Muscle layer of duodenum (tissue), 2 donors: ENCODE measurements at regions not wholly inside any gene's neighbourhood (a gene's known extent, or its start where the extent isn't known, plus 50 kb on each side); places are given as distances from the start of the nearest gene placed in this dataset.
"Not testable (repeated sequence)": the region's sequence is repeated elsewhere in the genome, so short reads cannot be mapped to it uniquely, and the experiment has no call there.

Source experiments
- H3K27ac ChIP-seq: one replicate; pipeline ENCODE4 v1.7.0; 2013; ENCODE audit warnings: mild to moderate bottlenecking, low read length
- H3K27me3 ChIP-seq: one replicate; pipeline ENCODE4 v1.7.0; 2013; ENCODE audit warnings: low read depth, mild to moderate bottlenecking, control low read depth, low read length
- H3K36me3 ChIP-seq, 2 donors: one replicate each; pipeline ENCODE4 v1.7.0; 2013; ENCODE audit warnings: low read length in 2 of 2, control low read depth in 1 of 2, mild to moderate bottlenecking in 1 of 2; ENCODE audit not compliant: insufficient read depth in 2 of 2, control insufficient read depth in 1 of 2
- H3K4me1 ChIP-seq, 2 donors: one replicate each; pipeline ENCODE4 v1.7.0; 2013; ENCODE audit warnings: low read length in 2 of 2, mild to moderate bottlenecking in 2 of 2, control low read depth in 1 of 2, moderate library complexity in 1 of 2; ENCODE audit not compliant: insufficient read depth in 2 of 2, control insufficient read depth in 1 of 2
- H3K4me3 ChIP-seq, 2 donors: one replicate each; pipeline ENCODE4 v1.7.0; 2013; ENCODE audit warnings: low read length in 2 of 2, low read depth in 1 of 2, mild to moderate bottlenecking in 1 of 2
- H3K9me3 ChIP-seq, 2 donors: one replicate each; pipeline ENCODE4 v1.7.0; 2013; ENCODE audit warnings: low read length in 2 of 2, control low read depth in 1 of 2, mild to moderate bottlenecking in 1 of 2; ENCODE audit not compliant: control insufficient read depth in 1 of 2
- donor health status: healthy.

DNA sequence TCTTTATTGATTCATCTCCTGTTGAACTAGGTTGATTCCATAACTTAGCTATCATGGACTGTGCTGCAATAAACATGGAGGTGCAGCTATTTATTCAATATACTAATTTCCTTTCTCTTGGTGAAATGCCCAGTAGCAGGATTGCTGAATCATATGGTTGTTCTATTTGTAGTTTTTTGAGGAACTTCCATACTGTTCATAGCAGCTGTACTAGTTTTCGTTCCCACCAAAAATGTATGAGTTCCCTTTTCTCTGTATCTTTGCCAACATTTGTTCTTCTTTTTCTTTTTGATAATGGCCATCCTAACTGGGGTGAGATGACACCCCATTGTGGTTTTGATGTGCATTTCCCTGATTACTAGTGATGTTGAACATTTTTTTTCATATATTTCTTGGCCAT lies 87.2 kb upstream of the NAV2 start:
- Histone ChIP-seq H3K9me3 (no peaks in the 10 kb centered on the region), H3K36me3 (no peaks in the 10 kb centered on the region), H3K27me3 (no peaks in the 10 kb centered on the region), H3K4me3 (no peak overlapping the region), H3K4me1 (no peaks in the 10 kb centered on the region), H3K27ac (no peak overlapping the region)

DNA sequence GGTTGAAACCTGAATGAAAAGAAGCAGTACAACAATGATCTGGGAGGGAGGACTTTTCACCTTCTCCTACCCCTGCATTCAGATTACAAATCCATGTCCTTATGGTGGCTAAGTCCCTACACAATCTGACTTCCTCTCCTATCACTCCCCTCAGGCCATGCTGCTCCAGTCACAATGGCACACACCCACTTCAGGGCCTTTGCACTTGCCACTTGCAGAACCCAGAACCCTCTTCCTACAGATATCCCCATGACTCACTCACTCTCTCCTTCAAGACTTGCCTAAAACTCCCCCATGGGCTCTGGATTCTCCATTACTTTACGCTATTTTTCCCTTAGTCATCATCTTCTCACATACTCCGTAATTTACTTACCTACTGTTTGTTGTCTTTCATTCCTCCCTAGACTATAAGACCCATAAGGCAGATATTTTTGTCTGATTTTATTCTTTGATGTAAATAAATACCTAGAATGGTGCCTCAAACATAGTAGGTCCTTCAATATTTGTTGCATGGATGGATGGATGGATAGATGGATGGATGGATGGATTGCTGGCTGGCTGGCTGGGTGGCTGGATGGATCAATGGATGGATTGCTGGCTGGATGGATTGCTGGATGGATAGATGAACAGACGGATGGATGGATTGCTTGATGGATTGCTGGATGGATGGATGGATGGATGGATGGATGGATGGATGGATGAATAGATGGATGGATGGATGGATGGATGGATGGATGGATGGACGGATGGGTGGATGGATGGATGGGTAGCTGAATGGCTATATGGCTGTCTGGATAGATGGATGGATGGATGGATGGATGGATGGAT lies 94.7 kb upstream of the NAV2 start:
- Histone ChIP-seq H3K27ac (no peak overlapping the region), H3K36me3 (no peaks in the 10 kb centered on the region), H3K4me1 (peaks cover 0 to 11% of the 10 kb centered on the region in 2 donors), H3K27me3 (no peaks in the 10 kb centered on the region), H3K9me3 (no peaks in the 10 kb centered on the region), H3K4me3 (no peak overlapping the region)

GRCh38 chr11:19615341-19616183 lies 97.1 kb upstream of the NAV2 start:
- Histone ChIP-seq H3K27ac (no peak overlapping the region), H3K4me3 (no peak overlapping the region), H3K9me3 (peaks cover 0 to 2% of the 10 kb centered on the region in 2 donors), H3K36me3 (no peaks in the 10 kb centered on the region), H3K4me1 (peaks cover 0 to 11% of the 10 kb centered on the region in 2 donors), H3K27me3 (no peaks in the 10 kb centered on the region)

GRCh38 chr11:19614370-19614940 lies 98.2 kb upstream of the NAV2 start:
- Histone ChIP-seq H3K27ac (no peak overlapping the region), H3K36me3 (no peaks in the 10 kb centered on the region), H3K4me1 (peaks cover 0 to 11% of the 10 kb centered on the region in 2 donors), H3K4me3 (no peak overlapping the region), H3K27me3 (no peaks in the 10 kb centered on the region), H3K9me3 (peaks cover 0 to 2% of the 10 kb centered on the region in 2 donors)

GRCh38 chr11:19612025-19612424 lies 100.6 kb upstream of the NAV2 start:
- H3K27ac ChIP-seq, H3K9me3 ChIP-seq: not testable (repeated sequence)
- peaks cover 0 to 14% of the 10 kb centered on the region in 2 donors for H3K4me1 ChIP-seq

DNA sequence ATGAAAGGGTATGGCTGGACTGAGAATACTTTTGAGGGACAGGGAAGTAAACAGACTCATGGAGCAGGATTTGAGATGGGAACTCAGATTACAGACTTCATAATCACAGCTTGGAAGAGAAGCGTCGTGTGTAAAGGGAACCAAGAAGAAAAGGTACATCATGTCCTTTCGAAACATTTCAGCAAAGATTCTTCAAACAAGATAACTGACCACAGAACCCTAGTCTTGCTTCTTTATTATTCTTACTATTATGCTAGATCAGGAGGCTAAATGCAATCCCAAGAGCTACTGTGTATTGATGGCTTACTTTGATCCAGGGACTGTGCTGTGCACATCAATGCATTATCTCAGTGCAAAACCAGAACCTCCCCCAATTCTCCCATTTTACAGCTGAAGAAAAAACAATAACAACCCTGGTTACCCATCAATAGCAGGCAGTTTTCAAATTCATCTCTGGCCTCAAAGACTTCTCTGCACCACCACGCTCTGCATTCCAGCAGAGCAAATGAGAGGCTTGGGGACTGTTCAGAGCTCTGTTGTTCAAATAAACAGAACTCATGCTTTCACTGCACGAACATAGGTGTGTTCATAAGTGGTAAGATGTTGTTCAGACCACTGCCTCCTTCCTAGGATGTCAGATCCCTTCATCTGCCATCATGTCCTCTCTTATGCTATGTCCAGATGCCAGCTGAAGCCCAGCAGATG lies 104.8 kb upstream of the NAV2 start:
- peaks cover 0 to 2% of the 10 kb centered on the region in 2 donors for H3K9me3 ChIP-seq
- no peak overlapping the region for H3K27ac ChIP-seq
- no peaks in the 10 kb centered on the region for H3K36me3 ChIP-seq
- H3K4me3 ChIP-seq: no peak overlapping the region
- no peaks in the 10 kb centered on the region for H3K27me3 ChIP-seq
- H3K4me1 ChIP-seq: peaks cover 0 to 15% of the 10 kb centered on the region in 2 donors

More at GRCh38 chr11:19612025-19612424, 100.6 kb upstream of the NAV2 start:
- H3K4me3 ChIP-seq, H3K27me3 ChIP-seq, H3K36me3 ChIP-seq: not testable (repeated sequence)

DNA sequence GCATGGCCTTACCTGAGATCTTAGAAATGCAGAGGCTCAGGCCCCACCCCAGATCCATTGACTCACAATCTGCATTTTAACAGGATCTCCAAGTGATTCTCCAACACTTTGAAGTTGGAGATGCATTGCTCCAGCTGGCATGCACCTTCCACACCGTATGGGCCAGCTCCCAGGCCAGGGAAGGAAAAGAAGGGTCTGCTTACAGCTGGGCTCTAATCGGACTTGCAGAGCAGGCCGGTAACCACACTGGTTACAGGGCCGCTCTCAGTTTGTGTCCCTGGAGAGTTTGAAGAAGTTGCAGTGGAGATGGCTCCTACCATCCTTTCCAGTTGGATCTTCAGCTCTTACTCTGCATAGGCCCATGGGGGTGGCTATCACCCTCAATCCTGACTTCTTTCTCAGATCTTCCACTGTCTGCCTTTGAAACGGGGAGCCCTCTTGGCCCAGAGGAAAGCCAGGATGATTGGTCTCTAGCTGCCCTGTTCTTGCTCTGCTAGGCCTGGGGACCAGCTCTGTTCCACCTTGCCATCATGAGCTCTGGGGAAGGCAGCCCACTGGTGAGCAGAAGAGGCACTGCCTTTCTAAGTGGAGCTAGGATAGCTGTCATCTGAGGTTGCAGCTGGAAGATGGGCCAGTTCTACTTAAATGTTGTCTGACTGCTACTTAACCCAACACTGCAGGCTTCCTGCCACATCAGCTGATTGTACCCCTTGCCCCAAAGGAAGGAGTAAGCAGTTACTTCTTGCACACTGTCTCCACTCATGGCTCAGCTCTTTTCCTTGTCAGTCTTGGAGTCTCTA lies 105.6 kb upstream of the NAV2 start:
- Histone ChIP-seq H3K4me3 (no peak overlapping the region), H3K9me3 (peaks cover 0 to under 1% of the 10 kb centered on the region in 2 donors), H3K27ac (no peak overlapping the region)

DNA sequence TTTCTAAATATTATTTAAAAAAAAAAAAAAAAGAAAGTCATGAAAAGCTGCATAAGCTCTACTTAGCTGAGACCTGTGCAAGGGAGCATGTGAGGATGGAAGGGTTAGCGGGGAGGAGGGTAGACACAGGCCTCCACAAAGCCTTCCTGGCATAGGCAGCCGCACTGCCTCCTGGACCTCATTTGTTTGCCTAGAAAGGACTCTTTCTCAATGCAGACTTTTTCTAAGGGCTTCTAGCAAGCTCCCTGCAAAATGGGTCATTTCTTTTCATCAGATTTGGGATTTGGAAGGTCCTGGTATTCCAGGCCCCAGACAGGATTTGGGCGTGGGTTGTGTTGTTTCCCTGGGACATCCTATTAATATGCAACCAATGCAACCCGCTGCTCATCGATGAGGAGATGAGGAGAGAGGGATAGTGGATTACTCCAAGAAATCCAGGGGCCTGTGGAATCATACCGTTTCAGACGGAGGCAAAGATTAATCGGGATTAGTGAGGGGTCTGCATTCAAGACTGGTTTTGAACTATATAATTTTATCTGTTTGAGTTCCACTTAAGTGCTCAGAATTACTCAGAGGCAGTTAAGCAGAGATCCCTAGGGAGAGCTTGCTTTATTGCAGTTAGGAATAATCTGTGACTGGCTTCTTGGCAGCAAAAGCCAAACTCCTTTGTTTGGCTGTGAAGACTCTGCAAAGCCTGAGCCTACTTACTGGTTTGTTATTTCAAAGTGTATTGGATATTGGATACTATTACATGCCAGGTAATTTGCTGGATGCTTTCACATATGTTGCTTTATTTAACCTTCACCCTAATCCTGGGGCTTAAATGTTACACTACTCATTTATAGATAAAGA lies 106.9 kb upstream of the NAV2 start:
- H3K9me3 ChIP-seq: no peaks in the 10 kb centered on the region
- H3K4me1 ChIP-seq: peaks cover 0 to 15% of the 10 kb centered on the region in 2 donors
- no peak overlapping the region for H3K27ac ChIP-seq
- H3K36me3 ChIP-seq: no peaks in the 10 kb centered on the region
- no peak overlapping the region for H3K4me3 ChIP-seq
- H3K27me3 ChIP-seq: no peaks in the 10 kb centered on the region

More for the DNA sequence above, 105.6 kb upstream of the NAV2 start:
- peaks cover 0 to 15% of the 10 kb centered on the region in 2 donors for H3K4me1 ChIP-seq
- no peaks in the 10 kb centered on the region for H3K27me3 ChIP-seq
- H3K36me3 ChIP-seq: no peaks in the 10 kb centered on the region

- no peaks in the 10 kb centered on the region for H3K27me3 ChIP-seq
- no peaks in the 10 kb centered on the region for H3K9me3 ChIP-seq
- no peak overlapping the region for H3K4me3 ChIP-seq
- H3K36me3 ChIP-seq: no peaks in the 10 kb centered on the region
- peaks cover 0 to 15% of the 10 kb centered on the region in 2 donors for H3K4me1 ChIP-seq
- H3K27ac ChIP-seq: no peak overlapping the region
These were observed 107.8 kb upstream of the NAV2 start for GRCh38 chr11:19604679-19605375.
